ENCODE measurements at regions not wholly inside any gene's neighbourhood (a gene's known extent, or its start where the extent isn't known, plus 50 kb on each side); places are given as distances from the start of the nearest gene placed in this dataset.

DNA sequence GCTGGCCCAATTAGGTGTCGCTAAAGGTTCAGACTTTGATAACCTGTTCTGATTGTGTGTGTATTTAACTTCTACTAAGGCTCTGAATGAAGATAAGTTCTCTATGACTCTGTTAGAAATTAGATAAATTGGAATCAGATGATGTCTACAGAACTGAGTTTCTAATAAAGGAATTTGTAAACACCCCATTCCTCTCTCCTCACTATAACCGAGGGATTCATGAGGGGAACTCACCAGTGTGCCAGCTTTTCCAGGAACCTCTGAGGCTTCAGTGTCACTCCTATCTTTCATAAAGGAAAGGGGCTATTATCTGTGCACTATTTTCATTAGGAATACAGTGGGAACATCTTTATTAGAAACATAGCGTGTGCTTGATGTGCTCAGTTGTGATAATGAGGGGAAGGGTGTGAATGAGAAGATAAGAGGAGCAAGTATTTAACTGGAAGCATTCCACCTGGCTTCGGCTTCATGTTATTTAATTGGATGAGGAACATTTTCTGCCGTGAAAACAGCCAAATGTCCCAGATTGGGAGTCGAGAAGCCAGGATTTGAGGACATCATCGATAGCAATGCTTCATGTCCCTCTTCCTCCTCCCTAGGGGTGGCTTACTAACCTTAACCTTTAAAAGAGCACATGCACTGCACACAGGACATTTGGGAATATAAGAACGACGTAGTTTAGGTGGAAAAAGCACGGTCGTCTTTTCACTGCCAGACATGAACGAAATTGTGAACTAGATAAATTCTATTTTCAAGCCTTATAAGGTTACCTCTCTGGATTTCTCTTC is 84.8 kb upstream of the TCF4 start:
- H3K9ac ChIP-seq (ENCODE audit: control insufficient read depth, insufficient read depth, low read length), result no peak overlapping the region
- FAIRE-seq (no peak), ATAC-seq (no peak), DNase-seq (ENCODE audit: low read depth, low spot score) (no peak)
- H3K79me2 ChIP-seq (ENCODE audit: control insufficient read depth, insufficient read depth, low read length), result no peaks in the 10 kb centered on the region
- H4K20me1 ChIP-seq (ENCODE audit: control insufficient read depth, insufficient read depth), result no peaks in the 10 kb centered on the region
- H3K4me1 ChIP-seq (ENCODE audit: control insufficient read depth, insufficient read depth, low read length), result no peaks in the 10 kb centered on the region
- H3K9me3 ChIP-seq (replicated peaks; ENCODE audit: control insufficient read depth, insufficient read depth, low read length), result no peaks in the 10 kb centered on the region
- H3K4me3 ChIP-seq, result no peak overlapping the region
- ChIA-PET CTCF (no interaction called here), RAD21 (ENCODE audit: unreplicated experiment) (no interaction called here), POLR2A (no interaction called here), SMC1A (ENCODE audit: uncharacterized antibody, unreplicated experiment) (no interaction called here)
- H3K4me2 ChIP-seq (ENCODE audit: control insufficient read depth, insufficient read depth), result no peak overlapping the region
- H2AFZ ChIP-seq (ENCODE audit: control insufficient read depth, low read depth, low read length), result no peak overlapping the region
- no peak overlapping the region for H3K27ac ChIP-seq (ENCODE audit: control insufficient read depth, insufficient read depth)
- WGBS (ENCODE audit: insufficient coverage, insufficient replicate concordance, low lambda C conversion rate, missing lambda C conversion rate), result 19% methylated on average over 12 of the region's 12 CpGs
- intact Hi-C loops (cut with micrococcal nuclease; ENCODE audit: unreplicated experiment), result no loop called here
- no peaks in the 10 kb centered on the region for H3K27me3 ChIP-seq (replicated peaks in 1 of 2; ENCODE audit: control insufficient read depth in 2 of 2, insufficient read depth in 2 of 2, low read length in 1 of 2)
- in situ Hi-C loops (cut with MboI), result no loop called here
- BruUV-seq (replicated peaks), result no TSS peak
- H3K36me3 ChIP-seq (ENCODE audit: control insufficient read depth in 2 of 2, insufficient read depth in 2 of 2, low read length in 1 of 2), result no peaks in the 10 kb centered on the region
- TF ChIP-seq, protein P1, sequence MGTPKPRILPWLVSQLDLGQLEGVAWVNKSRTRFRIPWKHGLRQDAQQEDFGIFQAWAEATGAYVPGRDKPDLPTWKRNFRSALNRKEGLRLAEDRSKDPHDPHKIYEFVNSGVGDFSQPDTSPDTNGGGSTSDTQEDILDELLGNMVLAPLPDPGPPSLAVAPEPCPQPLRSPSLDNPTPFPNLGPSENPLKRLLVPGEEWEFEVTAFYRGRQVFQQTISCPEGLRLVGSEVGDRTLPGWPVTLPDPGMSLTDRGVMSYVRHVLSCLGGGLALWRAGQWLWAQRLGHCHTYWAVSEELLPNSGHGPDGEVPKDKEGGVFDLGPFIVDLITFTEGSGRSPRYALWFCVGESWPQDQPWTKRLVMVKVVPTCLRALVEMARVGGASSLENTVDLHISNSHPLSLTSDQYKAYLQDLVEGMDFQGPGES (IDR thresholded peaks at IDR 0.05), result no peak
- no peak for TF ChIP-seq FOS (IDR thresholded peaks at IDR 0.05; ENCODE audit: borderline replicate concordance, extremely low read depth, insufficient read length)
- TF ChIP-seq, protein P2, sequence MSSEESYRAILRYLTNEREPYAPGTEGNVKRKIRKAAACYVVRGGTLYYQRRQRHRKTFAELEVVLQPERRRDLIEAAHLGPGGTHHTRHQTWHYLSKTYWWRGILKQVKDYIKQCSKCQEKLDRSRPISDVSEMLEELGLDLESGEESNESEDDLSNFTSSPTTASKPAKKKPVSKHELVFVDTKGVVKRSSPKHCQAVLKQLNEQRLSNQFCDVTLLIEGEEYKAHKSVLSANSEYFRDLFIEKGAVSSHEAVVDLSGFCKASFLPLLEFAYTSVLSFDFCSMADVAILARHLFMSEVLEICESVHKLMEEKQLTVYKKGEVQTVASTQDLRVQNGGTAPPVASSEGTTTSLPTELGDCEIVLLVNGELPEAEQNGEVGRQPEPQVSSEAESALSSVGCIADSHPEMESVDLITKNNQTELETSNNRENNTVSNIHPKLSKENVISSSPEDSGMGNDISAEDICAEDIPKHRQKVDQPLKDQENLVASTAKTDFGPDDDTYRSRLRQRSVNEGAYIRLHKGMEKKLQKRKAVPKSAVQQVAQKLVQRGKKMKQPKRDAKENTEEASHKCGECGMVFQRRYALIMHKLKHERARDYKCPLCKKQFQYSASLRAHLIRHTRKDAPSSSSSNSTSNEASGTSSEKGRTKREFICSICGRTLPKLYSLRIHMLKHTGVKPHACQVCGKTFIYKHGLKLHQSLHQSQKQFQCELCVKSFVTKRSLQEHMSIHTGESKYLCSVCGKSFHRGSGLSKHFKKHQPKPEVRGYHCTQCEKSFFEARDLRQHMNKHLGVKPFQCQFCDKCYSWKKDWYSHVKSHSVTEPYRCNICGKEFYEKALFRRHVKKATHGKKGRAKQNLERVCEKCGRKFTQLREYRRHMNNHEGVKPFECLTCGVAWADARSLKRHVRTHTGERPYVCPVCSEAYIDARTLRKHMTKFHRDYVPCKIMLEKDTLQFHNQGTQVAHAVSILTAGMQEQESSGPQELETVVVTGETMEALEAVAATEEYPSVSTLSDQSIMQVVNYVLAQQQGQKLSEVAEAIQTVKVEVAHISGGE (CRISPR knock-in tag; IDR thresholded peaks at IDR 0.05), result no peak
- TF ChIP-seq, protein P3, sequence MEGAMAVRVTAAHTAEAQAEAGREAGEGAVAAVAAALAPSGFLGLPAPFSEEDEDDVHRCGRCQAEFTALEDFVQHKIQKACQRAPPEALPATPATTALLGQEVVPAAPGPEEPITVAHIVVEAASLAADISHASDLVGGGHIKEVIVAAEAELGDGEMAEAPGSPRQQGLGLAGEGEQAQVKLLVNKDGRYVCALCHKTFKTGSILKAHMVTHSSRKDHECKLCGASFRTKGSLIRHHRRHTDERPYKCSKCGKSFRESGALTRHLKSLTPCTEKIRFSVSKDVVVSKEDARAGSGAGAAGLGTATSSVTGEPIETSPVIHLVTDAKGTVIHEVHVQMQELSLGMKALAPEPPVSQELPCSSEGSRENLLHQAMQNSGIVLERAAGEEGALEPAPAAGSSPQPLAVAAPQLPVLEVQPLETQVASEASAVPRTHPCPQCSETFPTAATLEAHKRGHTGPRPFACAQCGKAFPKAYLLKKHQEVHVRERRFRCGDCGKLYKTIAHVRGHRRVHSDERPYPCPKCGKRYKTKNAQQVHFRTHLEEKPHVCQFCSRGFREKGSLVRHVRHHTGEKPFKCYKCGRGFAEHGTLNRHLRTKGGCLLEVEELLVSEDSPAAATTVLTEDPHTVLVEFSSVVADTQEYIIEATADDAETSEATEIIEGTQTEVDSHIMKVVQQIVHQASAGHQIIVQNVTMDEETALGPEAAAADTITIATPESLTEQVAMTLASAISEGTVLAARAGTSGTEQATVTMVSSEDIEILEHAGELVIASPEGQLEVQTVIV (IDR thresholded peaks at IDR 0.05; ENCODE audit: borderline replicate concordance, partially characterized antibody), result no peak
- TF ChIP-seq RBBP5 (conservative IDR thresholded peaks at IDR 0.05), result no peak
- TF ChIP-seq, protein P4, sequence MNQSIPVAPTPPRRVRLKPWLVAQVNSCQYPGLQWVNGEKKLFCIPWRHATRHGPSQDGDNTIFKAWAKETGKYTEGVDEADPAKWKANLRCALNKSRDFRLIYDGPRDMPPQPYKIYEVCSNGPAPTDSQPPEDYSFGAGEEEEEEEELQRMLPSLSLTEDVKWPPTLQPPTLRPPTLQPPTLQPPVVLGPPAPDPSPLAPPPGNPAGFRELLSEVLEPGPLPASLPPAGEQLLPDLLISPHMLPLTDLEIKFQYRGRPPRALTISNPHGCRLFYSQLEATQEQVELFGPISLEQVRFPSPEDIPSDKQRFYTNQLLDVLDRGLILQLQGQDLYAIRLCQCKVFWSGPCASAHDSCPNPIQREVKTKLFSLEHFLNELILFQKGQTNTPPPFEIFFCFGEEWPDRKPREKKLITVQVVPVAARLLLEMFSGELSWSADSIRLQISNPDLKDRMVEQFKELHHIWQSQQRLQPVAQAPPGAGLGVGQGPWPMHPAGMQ (IDR thresholded peaks at IDR 0.05; ENCODE audit: borderline replicate concordance), result no peak
- TF ChIP-seq RELA (IDR thresholded peaks at IDR 0.05; ENCODE audit: borderline replicate concordance, partially characterized antibody), result no peak
- TF ChIP-seq SIN3A (IDR thresholded peaks at IDR 0.05; ENCODE audit: low read depth, low read length), result no peak
- no peak for TF ChIP-seq GABPA (IDR thresholded peaks at IDR 0.05; ENCODE audit: low read depth)
- TF ChIP-seq MEF2A (IDR thresholded peaks at IDR 0.05; ENCODE audit: insufficient read depth, low read depth, low read length), result no peak
- TF ChIP-seq MTA3 (IDR thresholded peaks at IDR 0.05; ENCODE audit: borderline replicate concordance, low read length), result no peak
- TF ChIP-seq CREM (IDR thresholded peaks at IDR 0.05; ENCODE audit: low read depth), result no peak
- no peak for TF ChIP-seq CHD2 (IDR thresholded peaks at IDR 0.05; ENCODE audit: borderline replicate concordance, low read depth, low read length)
- TF ChIP-seq RUNX3 (IDR thresholded peaks at IDR 0.05; ENCODE audit: low read length), result no peak
- no peak for TF ChIP-seq POU2F2 (IDR thresholded peaks at IDR 0.05; ENCODE audit: borderline replicate concordance, low read depth, low read length)
- no peak for TF ChIP-seq BHLHE40 (IDR thresholded peaks at IDR 0.05; ENCODE audit: borderline replicate concordance in 1 of 2, low read depth in 2 of 2, low read length in 1 of 2)
- TF ChIP-seq BCL11A (IDR thresholded peaks at IDR 0.05; ENCODE audit: low read depth, low read length), result no peak
